Lower leg skin (tissue), 4 donors: ENCODE measurements at regions not wholly inside any gene's neighbourhood (a gene's known extent, or its start where the extent isn't known, plus 50 kb on each side); places are given as distances from the start of the nearest gene placed in this dataset.
"Not testable (repeated sequence)": the region's sequence is repeated elsewhere in the genome, so short reads cannot be mapped to it uniquely, and the experiment has no call there.

Experiments used
- DNase-seq, 2 donors: peaks; one replicate each; pipeline ENCODE4 v3.0.0-alpha.2; 2019; ENCODE audit warnings: low spot score in 2 of 2
- H3K4me3 ChIP-seq: fragments of 200-600 bp; sonication (generic); 2 replicates; pipeline ENCODE4 v1.5.1; 2017; ENCODE audit warnings: mild to moderate bottlenecking, low read depth; ENCODE audit not compliant: poor library complexity, severe bottlenecking
- POLR2A ChIP-seq, 2 donors: fragments of 450-650 bp; IDR thresholded peaks; one replicate each; pipeline ENCODE4 v1.6.1; 2016 to 2017; ENCODE audit warnings: antibody characterized with exemption in 2 of 2, mild to moderate bottlenecking in 1 of 2, moderate library complexity in 1 of 2
- WGBS, 2 donors: methylation state at CpG; one replicate each; pipeline ENCODE4 v1.1.5; 2018; 5-methylcytosine and 5-hydroxymethylcytosine counted together
- intact Hi-C: fragments of 100-400 bp; cut with DNase I; formaldehyde crosslinking; loops from one replicate; pipeline ENCODE4 v1.15.0; 2023; ENCODE audit warnings: low total_unique reads
- TF ChIP-seq, protein P1 (sequence below), 3 donors: fragments of 450-650 bp; IDR thresholded peaks; one replicate each; pipeline ENCODE4 v1.5.1; 2016; ENCODE audit warnings: antibody characterized with exemption in 3 of 3, mild to moderate bottlenecking in 3 of 3, moderate library complexity in 2 of 3

DNA sequence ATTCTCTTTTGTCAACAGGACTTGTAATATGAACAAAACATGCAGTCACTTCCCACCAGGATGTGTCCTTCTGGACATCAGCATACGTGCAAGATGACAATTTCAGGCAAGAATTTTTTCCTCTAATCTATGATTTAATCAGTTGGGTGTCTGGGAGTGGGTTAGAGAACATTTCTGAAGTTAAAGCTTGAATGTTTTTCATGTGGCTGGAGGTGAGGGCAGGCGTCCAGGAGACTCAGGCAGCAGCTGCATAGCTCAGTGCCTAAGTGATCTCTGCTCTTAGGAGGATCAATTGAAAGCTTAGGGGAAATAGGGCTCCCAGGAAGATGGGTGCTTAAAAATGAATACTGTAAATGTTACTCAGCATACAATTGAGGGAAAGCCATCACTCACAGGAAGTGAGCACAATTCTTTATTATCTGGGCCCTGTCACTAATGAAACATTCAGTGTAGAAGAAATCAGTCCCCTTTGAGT is 457.6 kb upstream of the KLF6 start:
- intact Hi-C loops, result no loop called here
- no peak for DNase-seq
- H3K4me3 ChIP-seq, result no peak overlapping the region
- TF ChIP-seq, protein P1, sequence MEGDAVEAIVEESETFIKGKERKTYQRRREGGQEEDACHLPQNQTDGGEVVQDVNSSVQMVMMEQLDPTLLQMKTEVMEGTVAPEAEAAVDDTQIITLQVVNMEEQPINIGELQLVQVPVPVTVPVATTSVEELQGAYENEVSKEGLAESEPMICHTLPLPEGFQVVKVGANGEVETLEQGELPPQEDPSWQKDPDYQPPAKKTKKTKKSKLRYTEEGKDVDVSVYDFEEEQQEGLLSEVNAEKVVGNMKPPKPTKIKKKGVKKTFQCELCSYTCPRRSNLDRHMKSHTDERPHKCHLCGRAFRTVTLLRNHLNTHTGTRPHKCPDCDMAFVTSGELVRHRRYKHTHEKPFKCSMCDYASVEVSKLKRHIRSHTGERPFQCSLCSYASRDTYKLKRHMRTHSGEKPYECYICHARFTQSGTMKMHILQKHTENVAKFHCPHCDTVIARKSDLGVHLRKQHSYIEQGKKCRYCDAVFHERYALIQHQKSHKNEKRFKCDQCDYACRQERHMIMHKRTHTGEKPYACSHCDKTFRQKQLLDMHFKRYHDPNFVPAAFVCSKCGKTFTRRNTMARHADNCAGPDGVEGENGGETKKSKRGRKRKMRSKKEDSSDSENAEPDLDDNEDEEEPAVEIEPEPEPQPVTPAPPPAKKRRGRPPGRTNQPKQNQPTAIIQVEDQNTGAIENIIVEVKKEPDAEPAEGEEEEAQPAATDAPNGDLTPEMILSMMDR (IDR thresholded peaks at IDR 0.05), result no peak
- TF ChIP-seq POLR2A (IDR thresholded peaks at IDR 0.05), result no peak
- 27 to 32% methylated on average over 2 of the region's 2 CpGs for WGBS, 2 donors

DNA sequence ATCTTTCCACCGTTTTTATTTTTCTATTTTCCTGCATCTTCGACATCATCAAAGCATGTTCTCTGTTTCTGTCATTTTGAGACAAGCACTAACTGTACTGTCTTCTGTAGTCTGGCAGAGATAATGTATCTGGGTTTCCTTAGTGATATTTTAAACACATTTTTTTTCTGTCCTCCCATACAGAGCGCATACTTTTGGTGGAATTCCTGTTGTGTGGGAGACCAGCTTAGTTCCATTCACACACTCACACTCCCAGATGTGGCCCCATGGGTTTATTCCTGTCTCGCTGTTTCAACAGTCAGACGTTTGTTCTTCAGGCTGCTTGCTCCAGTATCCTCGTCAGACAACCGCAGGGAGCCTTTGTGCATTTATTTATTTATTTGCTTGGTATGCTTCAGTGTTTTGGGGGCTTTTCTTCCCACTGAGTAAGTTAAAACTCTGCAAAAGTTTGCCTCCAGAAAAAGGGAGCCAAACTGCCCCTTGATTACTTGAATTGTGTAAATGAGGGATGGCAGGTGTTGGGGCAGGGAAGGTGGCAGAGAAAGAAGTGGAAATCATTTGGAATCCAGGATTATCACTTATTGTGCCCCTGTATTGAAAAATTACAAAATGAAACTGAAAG is 456.8 kb upstream of the KLF6 start:
- DNase-seq, result no peak
- TF ChIP-seq POLR2A (IDR thresholded peaks at IDR 0.05), result no peak
- TF ChIP-seq, protein P1 (IDR thresholded peaks at IDR 0.05), result no peak
- WGBS, 2 donors, result 8 to 13% methylated on average over 7 of the region's 7 CpGs
- intact Hi-C loops, result no loop called here
- no peak overlapping the region for H3K4me3 ChIP-seq

DNA sequence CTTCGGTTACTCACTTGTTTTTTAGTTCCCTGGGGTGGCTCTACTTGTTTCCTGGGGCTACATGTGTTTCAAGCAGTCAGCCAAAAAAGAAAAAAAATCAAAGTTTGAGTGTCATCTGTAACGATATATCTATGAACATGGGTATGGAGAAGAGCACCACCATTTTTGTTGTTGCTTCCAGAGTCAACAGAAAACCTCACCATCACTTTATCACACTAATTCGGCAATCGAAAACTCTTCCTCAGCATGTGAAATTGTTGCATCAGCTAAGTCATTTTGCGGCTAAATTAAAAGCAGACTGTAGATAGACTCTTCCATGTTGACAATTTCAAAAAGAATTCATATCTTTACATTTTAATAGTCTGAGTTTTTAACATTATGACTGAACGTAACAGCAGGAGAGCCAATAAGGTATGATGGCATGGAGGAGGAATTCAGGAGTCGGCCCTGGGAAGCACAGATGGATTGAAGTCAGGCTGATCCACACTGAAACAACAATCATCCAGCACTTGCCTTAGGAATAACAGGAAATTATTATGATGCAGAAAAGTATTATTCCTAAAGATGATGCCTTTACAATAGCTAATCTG is 455.7 kb upstream of the KLF6 start:
- DNase-seq, result no peak
- TF ChIP-seq, protein P1 (IDR thresholded peaks at IDR 0.05), result no peak
- TF ChIP-seq POLR2A (IDR thresholded peaks at IDR 0.05), result no peak
- intact Hi-C loops, result no loop called here
- WGBS, 2 donors, result 59 to 65% methylated on average over 7 of the region's 7 CpGs
- H3K4me3 ChIP-seq, result no peak overlapping the region

DNA sequence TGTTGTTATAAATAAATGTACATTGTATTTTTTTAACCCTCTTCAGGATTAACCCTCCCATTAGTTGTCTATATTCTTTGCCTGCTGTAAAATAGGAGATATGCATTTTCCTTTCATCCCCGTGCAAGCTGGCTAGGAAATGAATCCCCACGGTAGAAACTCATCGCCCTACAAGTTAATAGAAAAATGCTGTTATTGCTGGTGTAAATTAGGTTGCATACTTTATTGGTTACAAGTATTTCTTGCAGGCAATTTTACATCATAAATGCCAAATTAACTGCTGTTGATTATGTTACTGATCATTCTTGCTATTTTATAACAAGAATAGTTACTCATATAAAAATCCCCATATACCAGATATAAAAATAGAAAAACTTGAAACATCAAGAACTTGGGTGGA is 454.2 kb upstream of the KLF6 start:
- intact Hi-C loops, result no loop called here
- TF ChIP-seq POLR2A (IDR thresholded peaks at IDR 0.05), result no peak
- TF ChIP-seq, protein P1 (IDR thresholded peaks at IDR 0.05), result no peak
- WGBS, 2 donors, result 85 to 86% methylated on average over 3 of the region's 3 CpGs
- H3K4me3 ChIP-seq, result no peak overlapping the region
- DNase-seq, result no peak

DNA sequence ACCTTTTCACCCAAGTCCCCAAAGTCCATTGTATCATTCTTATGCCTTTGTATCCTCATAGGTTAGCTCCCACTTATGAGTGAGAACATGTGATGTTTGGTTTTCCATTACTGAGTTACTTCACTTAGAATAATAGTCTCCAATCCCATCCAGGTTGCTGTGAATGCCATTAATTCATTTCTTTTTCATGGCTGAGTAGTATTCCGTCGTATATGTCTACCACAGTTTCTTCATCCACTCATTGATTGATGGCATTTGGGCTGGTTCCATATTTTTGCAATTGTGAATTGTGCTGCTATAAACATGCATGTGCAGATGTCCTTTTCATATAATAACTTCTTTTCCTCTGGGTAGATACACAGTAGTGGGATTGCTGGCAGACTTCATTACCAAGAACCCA is 451.9 kb upstream of the KLF6 start:
- WGBS, 2 donors, result 95% methylated on average over 2 of the region's 2 CpGs
- DNase-seq, intact Hi-C loops, H3K4me3 ChIP-seq: not testable (repeated sequence)

DNA sequence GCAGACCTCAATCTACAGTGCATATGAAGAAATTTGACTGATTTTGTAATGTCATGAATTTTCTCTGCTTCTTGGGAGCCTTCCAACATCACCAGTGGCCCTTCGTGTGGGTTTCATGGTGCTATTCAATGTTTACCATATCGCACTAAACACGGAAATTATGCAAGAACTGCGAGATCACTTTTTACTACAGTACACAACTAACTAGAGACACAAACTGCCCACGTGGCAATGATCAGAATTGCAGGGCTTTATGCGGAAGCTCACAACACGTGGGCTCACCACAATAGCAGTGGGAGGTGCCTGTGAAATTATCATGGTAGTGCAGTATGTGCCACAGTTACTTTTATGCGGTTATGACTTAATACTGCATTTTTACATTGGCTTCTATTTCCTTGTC is 449.7 kb upstream of the KLF6 start:
- intact Hi-C loops, result no loop called here
- TF ChIP-seq POLR2A (IDR thresholded peaks at IDR 0.05), result no peak
- TF ChIP-seq, protein P1 (IDR thresholded peaks at IDR 0.05), result no peak
- 79 to 87% methylated on average over 8 of the region's 8 CpGs for WGBS, 2 donors
- DNase-seq, result no peak
- H3K4me3 ChIP-seq, result no peak overlapping the region
